MM.1S (cell line): ENCODE measurements at regions not wholly inside any gene's neighbourhood (a gene's known extent, or its start where the extent isn't known, plus 50 kb on each side); places are given as distances from the start of the nearest gene placed in this dataset.

Source experiments
- DNase-seq: peaks from one replicate; pipeline ENCODE4 v3.0.0-alpha.2; 2015
- H2AFZ ChIP-seq: fragments of 300-600 bp; sonication (generic); 2 replicates; pipeline ENCODE4 v1.6.0; 2016; ENCODE audit warnings: antibody characterized with exemption, low read length
- H3F3A ChIP-seq: fragments of 300-600 bp; sonication (generic); 2 replicates; pipeline ENCODE4 v1.6.1; 2016; ENCODE audit warnings: mild to moderate bottlenecking, antibody characterized with exemption, low read length, moderate library complexity, mixed read lengths; ENCODE audit not compliant: insufficient read depth
- H3K27ac ChIP-seq: fragments of 300-600 bp; sonication (generic); 2 replicates; pipeline ENCODE4 v1.5.1; 2016; ENCODE audit warnings: mild to moderate bottlenecking, low read length
- H3K27me3 ChIP-seq: fragments of 300-600 bp; sonication (generic); replicated peaks from 2 replicates; pipeline ENCODE4 v1.6.0; 2016; ENCODE audit warnings: low read length; ENCODE audit not compliant: insufficient read depth
- H3K36me3 ChIP-seq: fragments of 300-600 bp; sonication (generic); replicated peaks from 2 replicates; pipeline ENCODE4 v1.6.1; 2016; ENCODE audit warnings: mild to moderate bottlenecking, low read length, mixed read lengths; ENCODE audit not compliant: insufficient read depth
- H3K4me1 ChIP-seq: fragments of 300-600 bp; sonication (generic); 2 replicates; pipeline ENCODE4 v1.6.1; 2016; ENCODE audit warnings: low read length, mixed read lengths
- H3K4me2 ChIP-seq: fragments of 300-600 bp; sonication (generic); 2 replicates; pipeline ENCODE4 v1.6.0; 2016; ENCODE audit warnings: low read depth, low read length
- H3K4me3 ChIP-seq: fragments of 300-600 bp; sonication (generic); 2 replicates; pipeline ENCODE4 v1.5.1; 2016; ENCODE audit warnings: low read length, mixed read lengths
- H3K79me2 ChIP-seq: fragments of 300-600 bp; sonication (generic); 2 replicates; pipeline ENCODE4 v1.6.1; 2016; ENCODE audit warnings: mixed run types, low read length, mixed read lengths
- H3K9ac ChIP-seq: fragments of 300-600 bp; sonication (generic); 2 replicates; pipeline ENCODE4 v1.6.1; 2016; ENCODE audit warnings: low read length, mixed read lengths
- H3K9me2 ChIP-seq: fragments of 300-600 bp; sonication (generic); replicated peaks from 2 replicates; pipeline ENCODE4 v1.6.1; 2016; ENCODE audit warnings: mild to moderate bottlenecking, low read length, mixed read lengths; ENCODE audit not compliant: insufficient read depth
- H3K9me3 ChIP-seq: fragments of 300-600 bp; sonication (generic); replicated peaks from 2 replicates; pipeline ENCODE4 v1.6.1; 2016; ENCODE audit warnings: mild to moderate bottlenecking, low read length, mixed read lengths; ENCODE audit not compliant: insufficient read depth
- H4K20me1 ChIP-seq: fragments of 300-600 bp; sonication (generic); 2 replicates; pipeline ENCODE4 v1.6.1; 2016; ENCODE audit warnings: mild to moderate bottlenecking, low read length, moderate library complexity, mixed read lengths; ENCODE audit not compliant: insufficient read depth
- CTCF ChIP-seq: fragments of 300-600 bp; sonication (generic); IDR thresholded peaks from 2 replicates; pipeline ENCODE4 v1.5.1; 2016; ENCODE audit warnings: antibody characterized with exemption, low read length, mixed read lengths
- EZH2 ChIP-seq: fragments of 300-600 bp; sonication (generic); optimal IDR thresholded peaks from 2 replicates; pipeline ENCODE3; 2017; ENCODE audit warnings: low read depth, mild to moderate bottlenecking, antibody characterized with exemption, low read length, mixed read lengths
- EZH2phosphoT487 ChIP-seq: fragments of 300-600 bp; sonication (generic); IDR thresholded peaks from 2 replicates; pipeline ENCODE4 v1.6.1; 2018; ENCODE audit warnings: antibody characterized with exemption, low read length

DNA sequence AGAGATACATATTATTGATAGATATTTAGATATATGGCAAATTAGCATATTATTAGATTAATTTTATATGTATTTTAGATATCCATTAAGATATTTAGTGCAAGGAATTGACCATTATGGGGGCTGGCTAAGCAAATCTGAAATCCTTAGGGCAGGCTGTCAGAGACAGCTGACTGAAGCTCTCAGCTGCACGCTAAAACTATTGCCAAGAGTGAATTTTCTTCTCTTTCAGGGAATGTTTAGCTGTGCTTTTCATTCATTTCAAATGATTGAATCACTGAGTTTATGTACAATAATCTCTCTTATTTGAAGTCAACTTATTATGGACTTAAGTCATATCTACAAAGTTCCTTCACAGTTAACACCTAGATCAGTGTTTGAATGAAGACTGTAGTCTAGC, 566.5 kb downstream of the LRFN5 start:
- H3K9me2 ChIP-seq = no peaks in the 10 kb centered on the region
- no peaks in the 10 kb centered on the region for H3K79me2 ChIP-seq
- no peaks in the 10 kb centered on the region for H3K9me3 ChIP-seq
- H3K4me2 ChIP-seq = no peak overlapping the region
- no peak overlapping the region for H3K27ac ChIP-seq
- DNase-seq = no peak
- no peak for TF ChIP-seq CTCF
- no peak for TF ChIP-seq EZH2phosphoT487
- no peak for TF ChIP-seq EZH2
- no peak overlapping the region for H2AFZ ChIP-seq
- no peaks in the 10 kb centered on the region for H3K36me3 ChIP-seq
- no peaks in the 10 kb centered on the region for H3K27me3 ChIP-seq
- no peaks in the 10 kb centered on the region for H3F3A ChIP-seq
- H3K4me3 ChIP-seq = no peak overlapping the region
- no peaks in the 10 kb centered on the region for H3K4me1 ChIP-seq
- no peak overlapping the region for H3K9ac ChIP-seq
- no peaks in the 10 kb centered on the region for H4K20me1 ChIP-seq

DNA sequence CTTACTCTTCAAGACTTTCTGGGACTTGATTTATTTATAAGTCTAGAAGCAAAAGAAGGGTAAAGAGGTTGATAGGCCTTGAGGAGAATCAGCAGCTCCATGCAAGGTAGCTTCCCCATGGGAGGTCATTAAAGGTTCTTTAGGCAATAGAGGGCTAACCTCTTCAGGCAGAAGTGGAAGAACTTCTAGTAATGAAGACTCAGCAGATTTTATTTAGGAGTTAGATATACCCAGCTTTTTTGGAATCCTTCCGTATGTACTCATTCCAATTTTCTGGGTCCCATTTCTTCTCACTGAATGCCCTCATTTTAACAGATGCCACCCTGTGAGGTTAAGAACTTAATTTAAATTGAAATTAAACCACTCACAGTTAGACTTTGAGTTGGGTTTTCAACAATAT, 565.6 kb downstream of the LRFN5 start:
- no peaks in the 10 kb centered on the region for H3K36me3 ChIP-seq
- no peaks in the 10 kb centered on the region for H3K9me3 ChIP-seq
- no peaks in the 10 kb centered on the region for H3K27me3 ChIP-seq
- H3K27ac ChIP-seq = no peak overlapping the region
- H3K9ac ChIP-seq = no peak overlapping the region
- H3K79me2 ChIP-seq = no peaks in the 10 kb centered on the region
- TF ChIP-seq EZH2 (no peak), CTCF (no peak), EZH2phosphoT487 (no peak)
- no peak overlapping the region for H2AFZ ChIP-seq
- no peaks in the 10 kb centered on the region for H3K9me2 ChIP-seq
- H3K4me1 ChIP-seq = no peaks in the 10 kb centered on the region
- no peaks in the 10 kb centered on the region for H4K20me1 ChIP-seq
- H3K4me2 ChIP-seq = no peak overlapping the region
- DNase-seq = no peak
- H3K4me3 ChIP-seq = no peak overlapping the region
- H3F3A ChIP-seq = no peaks in the 10 kb centered on the region

- no peak for DNase-seq
- Histone ChIP-seq H3K79me2 (no peaks in the 10 kb centered on the region), H3K27ac (no peak overlapping the region), H3K27me3 (no peaks in the 10 kb centered on the region), H3K9ac (no peak overlapping the region), H4K20me1 (no peaks in the 10 kb centered on the region), H3F3A (no peaks in the 10 kb centered on the region), H2AFZ (no peak overlapping the region), H3K4me1 (no peaks in the 10 kb centered on the region), H3K36me3 (no peaks in the 10 kb centered on the region), H3K9me2 (no peaks in the 10 kb centered on the region), H3K4me3 (no peak overlapping the region), H3K9me3 (no peaks in the 10 kb centered on the region), H3K4me2 (no peak overlapping the region)
- no peak for TF ChIP-seq EZH2phosphoT487
These were observed 556.5 kb downstream of the LRFN5 start for GRCh38 chr14:42163136-42163535.

- H3K4me3 ChIP-seq = no peak overlapping the region
- H3K27ac ChIP-seq = no peak overlapping the region
- H3K4me2 ChIP-seq = no peak overlapping the region
These were observed 552.5 kb downstream of the LRFN5 start for GRCh38 chr14:42159138-42159537.

More at GRCh38 chr14:42159138-42159537, 552.5 kb downstream of the LRFN5 start:
- no peaks in the 10 kb centered on the region for H3K79me2 ChIP-seq
- no peaks in the 10 kb centered on the region for H3K36me3 ChIP-seq
- H3K9me2 ChIP-seq = no peaks in the 10 kb centered on the region
- H3K27me3 ChIP-seq = no peaks in the 10 kb centered on the region
- no peak overlapping the region for H3K9ac ChIP-seq
- no peaks in the 10 kb centered on the region for H4K20me1 ChIP-seq
- no peaks in the 10 kb centered on the region for H3K9me3 ChIP-seq
- no peak for DNase-seq
- no peaks in the 10 kb centered on the region for H3K4me1 ChIP-seq
- no peak overlapping the region for H2AFZ ChIP-seq
- TF ChIP-seq EZH2phosphoT487 (no peak), CTCF (no peak), EZH2 (no peak)
- no peaks in the 10 kb centered on the region for H3F3A ChIP-seq
